NCI-H526 treated with DMSO at 0.1 percent for 48 hours (cell line): ENCODE measurements at regions not wholly inside any gene's neighbourhood (a gene's known extent, or its start where the extent isn't known, plus 50 kb on each side); places are given as distances from the start of the nearest gene placed in this dataset.
"Not testable (repeated sequence)": the region's sequence is repeated elsewhere in the genome, so short reads cannot be mapped to it uniquely, and the experiment has no call there.

ENCODE experiments used
- DNase-seq: peaks from one replicate; lab custom pipeline; 2025; lab: John Stamatoyannopoulos, UW

DNA sequence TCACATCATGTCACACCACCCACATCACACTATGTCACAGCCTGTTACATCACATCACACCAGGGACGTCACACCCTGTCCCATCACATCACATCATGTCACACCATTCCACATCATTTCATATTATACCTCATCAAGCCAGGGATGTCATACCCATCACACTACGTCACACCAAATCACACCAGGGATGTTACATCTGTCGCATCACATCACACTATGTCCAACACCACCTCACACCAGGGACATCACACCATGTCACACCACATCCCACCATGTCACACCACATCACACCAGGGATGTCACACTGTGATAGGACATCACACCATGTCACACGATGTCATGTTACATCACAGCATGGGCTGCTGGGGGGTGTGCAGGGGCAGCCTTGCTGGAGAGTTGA is 110.6 kb downstream of the TMEM121 start:
- no peak for DNase-seq

DNA sequence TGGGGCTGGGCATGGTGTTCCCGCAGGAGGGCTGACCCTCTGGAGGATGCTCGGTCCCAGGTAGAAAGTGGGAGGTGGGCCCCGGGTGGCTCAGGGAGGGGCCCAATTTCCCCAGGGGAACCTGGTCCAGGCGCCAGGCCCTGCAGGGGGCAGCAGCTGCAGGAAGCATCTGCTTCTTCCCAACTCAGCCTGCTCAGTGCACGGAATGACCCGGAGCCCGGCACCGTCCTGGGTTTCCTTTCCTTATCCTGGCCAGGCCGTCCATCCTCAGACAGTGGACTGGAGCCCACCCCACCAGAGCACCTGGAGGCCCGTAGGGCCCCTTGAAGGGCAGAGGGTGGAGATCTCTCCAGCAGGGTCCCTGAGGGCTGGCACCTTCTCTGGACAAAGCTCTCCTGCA is 111.0 kb downstream of the TMEM121 start:
- not testable (repeated sequence) for DNase-seq

DNA sequence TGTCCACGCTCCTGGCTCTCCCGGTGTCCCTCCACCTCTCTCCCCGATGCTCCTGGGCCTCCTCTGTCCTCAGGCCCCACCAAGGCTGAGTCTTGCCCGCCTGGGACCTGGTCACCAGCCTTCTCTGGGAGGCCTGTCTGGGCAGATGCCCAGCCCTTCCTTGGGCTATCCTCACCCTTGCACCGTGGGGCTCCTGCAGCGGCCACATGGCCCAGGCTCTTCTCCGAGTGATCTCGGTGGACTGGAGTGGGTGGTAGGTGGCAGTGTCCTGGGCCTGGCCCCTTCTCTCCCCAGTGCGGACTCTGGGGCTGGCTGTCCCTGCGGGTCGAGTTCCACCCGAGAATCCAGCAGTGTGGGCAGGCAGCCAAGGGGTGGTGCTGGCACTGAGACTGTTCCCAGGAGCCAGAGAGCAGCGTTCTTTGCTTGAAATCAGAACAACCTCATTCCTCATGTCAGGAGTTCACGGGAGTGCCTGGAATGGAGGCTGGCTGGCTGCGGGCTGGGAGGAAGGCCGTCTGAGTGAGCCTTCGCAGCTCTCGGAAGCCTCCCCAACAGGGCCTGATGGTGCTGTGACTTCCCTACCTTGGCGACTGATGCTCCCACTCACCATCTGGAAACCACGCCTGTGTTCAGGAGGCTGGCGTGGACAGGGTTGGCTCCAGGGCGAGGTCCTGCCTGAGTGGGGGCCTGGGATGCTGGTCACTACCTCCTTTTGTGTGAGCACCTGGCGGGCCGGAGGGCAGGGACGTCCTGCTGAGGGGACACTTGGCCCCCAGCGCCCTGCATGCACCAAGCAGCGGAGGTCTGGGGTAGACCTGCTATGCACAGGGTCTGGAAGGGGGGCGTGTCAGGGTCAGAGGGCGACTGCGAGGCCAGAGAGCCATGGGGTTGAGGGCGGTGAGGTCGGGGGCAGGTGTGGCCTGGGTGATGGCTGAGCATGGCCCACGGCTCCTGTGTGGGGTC is 113.9 kb downstream of the TMEM121 start:
- DNase-seq, result not testable (repeated sequence)

DNA sequence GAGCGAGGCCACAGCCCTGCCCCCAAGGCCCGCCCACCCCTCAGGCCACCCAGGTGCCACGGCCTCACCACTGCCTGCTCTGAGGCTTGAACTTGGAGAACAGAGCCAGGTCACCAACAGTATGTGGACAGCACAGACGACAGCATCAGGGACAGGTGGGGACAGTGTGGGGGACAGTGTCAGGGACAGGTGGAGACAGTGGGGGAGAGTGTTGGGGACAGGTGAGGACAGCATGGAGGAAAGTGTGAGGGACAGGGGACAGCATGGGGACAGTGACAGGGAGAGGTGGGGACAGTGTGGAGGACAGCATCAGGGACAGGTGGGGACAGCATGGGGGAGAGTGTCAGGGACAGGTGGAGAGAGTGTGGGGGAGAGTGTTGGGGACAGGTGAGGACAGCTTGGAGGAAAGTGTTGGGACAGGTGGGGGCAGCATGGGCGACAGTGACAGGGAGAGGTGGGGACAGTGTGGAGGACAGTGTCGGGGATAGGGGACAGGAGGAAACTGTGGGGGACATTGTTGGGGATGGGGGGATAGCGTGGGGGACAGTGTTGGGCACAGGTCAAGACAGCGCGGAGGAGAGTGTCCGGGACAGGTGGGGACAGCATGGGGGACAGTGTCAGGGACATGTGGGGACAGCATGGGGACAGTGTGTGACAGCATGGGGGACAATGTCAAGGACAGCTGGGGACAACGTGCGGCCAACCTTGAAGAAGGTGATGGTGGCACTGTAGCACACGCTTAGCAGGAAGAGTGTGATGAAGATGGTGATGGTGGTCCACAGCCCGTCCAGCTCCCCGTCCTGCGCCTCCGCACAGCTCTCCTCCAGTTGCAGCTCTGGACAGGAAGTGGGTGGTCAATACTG is 114.9 kb downstream of the TMEM121 start:
- DNase-seq, result no peak

DNA sequence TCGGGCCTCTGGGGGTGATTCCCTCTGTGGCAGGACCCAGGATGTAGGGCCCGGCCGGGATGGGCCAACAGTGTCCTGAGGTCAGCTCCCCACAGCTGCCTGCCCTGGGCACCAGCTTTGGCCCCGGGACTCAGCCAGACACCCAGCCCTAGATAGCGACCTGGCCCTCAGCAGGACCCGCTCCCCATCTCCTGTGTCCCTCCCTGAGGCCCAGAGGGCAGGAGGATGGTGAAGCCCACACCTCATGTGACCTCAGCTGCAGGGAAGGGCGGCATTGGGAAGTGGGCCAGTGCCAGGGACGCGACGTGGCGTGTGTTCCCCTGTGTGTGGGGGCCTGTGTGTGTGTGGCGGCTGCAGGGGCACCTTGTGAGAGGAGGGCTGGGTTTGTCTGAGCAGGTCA is 115.6 kb downstream of the TMEM121 start:
- not testable (repeated sequence) for DNase-seq

DNA sequence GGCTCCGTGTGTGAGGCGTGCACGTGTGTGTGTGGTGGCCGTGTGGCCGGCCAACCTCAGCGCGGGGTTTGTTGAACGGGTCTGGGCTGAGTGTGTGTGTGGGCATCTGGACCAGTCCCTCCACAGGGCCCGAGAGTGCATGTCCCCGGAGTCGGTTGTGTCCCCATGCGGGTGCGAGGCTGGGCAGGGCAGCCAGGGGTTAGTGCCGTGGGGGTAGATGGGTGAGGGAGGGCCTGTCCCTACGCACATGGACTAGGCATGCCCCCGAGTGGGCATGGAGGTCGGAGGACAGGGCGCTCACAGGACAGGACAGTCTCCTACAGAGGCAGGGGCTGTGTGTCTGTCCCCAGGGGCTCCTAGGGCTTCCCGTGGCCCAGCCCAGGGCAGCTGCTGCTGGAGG is 116.1 kb downstream of the TMEM121 start:
- DNase-seq, result not testable (repeated sequence)

DNA sequence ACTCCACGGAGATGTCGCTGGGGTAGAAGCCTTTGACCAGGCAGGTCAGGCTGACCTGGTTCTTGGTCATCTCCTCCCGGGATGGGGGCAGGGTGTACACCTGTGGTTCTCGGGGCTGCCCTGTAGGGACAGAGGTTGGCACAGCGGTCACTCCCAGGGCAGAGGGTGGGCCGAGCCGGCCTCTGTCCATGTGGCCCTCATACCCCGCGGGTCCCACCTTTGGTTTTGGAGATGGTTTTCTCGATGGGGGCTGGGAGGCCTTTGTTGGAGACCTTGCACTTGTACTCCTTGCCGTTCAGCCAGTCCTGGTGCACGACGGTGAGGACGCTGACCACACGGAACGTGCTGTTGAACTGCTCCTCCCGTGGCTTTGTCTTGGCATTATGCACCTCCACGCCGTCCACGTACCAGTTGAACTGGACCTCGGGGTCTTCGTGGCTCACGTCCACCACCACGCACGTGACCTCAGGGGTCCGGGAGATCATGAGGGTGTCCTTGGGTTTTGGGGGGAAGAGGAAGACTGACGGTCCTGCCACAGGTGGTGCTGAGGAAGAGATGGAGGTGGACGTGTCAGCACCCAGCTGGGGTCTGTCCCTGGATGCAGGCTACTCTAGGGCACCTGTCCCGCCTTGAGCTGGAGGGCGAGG is 117.1 kb downstream of the TMEM121 start:
- not testable (repeated sequence) for DNase-seq

DNA sequence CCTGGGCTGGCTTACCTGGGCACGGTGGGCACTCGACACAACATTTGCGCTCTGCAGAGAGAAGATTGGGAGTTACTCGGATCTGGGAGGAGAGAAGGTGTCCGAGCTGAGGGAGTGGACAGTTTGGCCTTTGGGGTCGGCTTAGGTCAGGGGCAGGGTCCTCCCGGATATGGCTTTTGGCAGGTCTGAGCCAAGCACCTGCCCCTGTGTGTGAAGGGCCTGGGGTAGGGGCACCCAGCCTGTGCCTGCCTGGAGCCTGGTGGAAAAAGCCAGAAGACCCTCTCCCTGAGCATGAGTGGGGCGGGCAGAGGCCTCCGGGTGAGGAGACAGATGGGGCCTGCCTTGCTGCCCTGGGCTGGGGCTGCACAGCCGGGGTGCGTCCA is 117.7 kb downstream of the TMEM121 start:
- not testable (repeated sequence) for DNase-seq

DNA sequence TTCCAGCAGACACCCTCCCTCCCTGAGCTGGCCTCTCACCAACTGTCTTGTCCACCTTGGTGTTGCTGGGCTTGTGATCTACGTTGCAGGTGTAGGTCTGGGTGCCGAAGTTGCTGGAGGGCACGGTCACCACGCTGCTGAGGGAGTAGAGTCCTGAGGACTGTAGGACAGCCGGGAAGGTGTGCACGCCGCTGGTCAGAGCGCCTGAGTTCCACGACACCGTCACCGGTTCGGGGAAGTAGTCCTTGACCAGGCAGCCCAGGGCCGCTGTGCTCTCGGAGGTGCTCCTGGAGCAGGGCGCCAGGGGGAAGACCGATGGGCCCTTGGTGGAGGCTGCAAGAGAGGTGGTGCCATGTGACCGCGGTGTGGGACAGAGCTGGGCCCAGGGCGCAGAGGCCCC is 118.1 kb downstream of the TMEM121 start:
- DNase-seq, result not testable (repeated sequence)

DNA sequence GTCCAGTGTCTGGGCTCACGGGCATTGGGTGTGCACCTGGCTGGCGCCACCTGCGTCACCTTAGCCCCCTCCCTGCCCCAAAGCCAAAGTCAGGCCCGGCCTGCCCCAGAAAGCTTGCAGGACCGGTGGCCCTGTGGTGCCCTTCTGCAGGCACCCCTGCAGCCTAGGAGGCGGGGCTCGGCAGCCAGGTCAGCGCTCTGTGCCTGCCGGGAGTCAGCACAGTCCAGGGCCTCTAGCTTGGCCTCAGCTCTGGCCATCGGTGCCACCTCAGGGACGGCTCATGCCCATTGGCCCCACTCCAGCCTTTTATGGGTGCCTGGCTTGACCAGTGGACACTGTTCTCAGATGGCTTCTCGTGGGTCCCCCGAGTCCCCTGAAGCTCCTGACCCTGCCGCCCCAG is 118.5 kb downstream of the TMEM121 start:
- DNase-seq, result not testable (repeated sequence)

DNA sequence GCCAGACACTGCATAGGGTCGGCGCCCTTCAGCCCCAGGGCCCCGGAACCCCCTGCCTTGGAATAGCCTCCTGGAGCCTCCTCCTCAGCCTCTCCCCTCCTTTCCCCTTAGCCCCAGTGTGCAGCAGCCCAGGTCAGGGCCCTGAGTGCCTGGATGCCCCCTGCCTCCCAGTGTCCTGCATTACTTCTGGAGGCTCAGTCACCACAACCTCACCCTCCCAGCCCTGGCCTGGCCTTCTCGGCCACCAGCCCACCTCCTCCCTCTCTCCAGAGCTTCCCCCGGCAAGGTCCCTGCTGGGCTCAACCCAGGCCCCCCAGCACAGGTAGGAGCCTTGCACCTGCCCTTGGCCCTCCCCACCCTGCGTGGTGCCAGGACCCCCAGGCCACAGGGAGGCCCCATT is 119.0 kb downstream of the TMEM121 start:
- DNase-seq, result not testable (repeated sequence)

DNA sequence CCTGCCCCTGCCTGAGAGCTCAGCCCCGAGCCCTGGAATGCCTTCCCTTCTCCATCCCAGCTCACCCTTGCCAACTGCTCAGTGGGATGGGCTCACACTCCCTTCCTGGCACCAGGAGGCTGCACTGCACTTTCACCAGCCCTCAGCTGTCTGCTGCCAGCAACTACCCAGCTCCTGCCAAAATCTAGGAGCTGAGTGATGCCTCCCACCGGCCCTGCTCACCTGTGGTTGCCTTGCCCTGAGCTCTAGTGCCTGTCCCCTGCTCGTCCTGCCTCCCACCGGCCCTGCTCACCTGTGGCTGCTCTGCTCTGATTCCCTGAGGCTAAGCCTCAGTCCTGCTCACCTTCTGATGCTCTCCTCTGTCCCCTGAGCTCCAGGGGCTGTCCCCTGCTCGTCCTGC is 119.8 kb downstream of the TMEM121 start:
- DNase-seq, result no peak

DNA sequence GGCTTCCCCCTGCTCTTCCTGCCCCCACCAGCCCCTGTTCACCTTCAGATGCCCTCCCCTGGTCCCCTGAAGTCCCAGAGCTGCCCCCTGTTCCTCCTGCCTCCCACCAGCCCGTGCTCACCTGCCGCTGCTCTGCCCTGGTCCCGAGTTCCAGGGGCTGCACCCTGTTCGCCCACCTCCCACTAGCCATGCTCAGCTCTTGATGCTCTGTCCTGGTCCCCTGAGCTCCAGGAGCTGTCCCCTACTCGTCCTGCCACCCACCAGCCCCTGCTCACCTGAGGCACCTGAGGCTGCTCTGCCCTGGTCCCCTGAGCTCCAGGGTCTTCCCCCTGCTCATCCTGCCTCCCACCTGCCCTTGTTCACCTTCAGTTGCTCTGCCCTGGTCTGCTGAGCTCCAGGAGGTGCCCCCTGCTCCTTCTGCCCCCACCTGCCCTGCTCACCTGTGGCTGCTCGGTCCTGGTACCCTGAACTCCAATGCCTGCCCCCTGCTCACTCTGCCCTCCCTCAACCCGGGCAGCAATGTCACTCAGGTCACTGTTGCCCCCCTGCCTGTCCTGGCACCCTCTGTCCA is 120.4 kb downstream of the TMEM121 start:
- DNase-seq, result not testable (repeated sequence)

DNA sequence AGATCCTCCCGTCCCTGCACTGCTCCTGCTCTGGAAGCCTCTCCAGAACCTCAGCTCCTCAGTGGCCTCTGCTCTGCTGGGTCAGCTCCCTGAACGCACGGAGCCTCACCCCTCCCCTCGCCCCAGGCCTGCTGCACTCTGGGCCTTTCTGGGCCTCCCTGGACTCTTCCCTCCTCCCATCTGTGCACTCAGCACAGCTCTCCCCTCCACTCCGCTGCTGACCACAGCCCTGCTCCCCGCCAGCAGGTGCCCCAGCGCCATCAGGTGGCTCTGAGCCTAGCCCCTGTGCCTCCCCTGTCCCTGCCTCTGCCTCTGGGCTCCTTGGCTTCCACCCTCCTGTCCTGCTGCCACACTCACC is 121.0 kb downstream of the TMEM121 start:
- not testable (repeated sequence) for DNase-seq

DNA sequence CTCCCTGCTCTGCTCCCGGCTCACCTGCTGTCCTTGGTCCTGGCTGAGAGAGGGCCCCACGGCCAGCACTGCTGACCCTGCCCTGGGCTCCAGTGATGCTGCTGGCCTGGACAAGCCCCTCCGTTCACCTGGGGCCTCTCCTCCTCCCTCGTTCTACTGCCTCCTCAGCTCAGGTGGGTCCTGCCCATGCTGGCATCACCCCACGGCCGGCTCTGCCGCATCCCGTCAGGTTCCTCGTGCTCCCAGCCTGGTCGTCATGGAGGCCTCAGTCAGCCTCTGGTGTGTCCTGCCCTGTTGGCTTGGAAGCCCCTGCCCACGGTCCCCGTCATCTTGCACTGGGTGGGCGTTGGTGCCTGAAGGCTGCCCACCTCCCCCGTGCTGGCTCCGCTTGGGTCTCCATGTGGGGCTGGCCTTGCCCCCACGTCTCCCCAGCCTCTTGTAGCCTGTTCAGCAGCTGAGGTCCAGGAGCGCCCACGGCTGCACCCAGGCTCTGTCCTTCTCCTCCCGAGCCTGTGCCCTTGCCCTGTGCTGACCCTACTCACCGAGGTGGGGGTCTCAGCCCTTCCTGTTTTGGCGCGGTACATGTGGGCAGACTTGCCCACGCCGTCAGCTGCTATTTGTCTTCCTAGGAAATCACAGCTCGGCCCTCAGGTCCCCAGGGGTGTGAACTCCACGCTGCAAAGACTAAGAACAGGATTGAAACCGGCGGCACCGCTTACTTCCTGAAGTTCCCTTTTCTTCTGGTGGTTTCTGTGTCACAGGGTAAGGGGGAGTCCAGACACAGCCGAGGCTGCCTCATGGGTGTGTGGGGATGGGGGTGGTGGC is 121.6 kb downstream of the TMEM121 start:
- DNase-seq, result no peak

DNA sequence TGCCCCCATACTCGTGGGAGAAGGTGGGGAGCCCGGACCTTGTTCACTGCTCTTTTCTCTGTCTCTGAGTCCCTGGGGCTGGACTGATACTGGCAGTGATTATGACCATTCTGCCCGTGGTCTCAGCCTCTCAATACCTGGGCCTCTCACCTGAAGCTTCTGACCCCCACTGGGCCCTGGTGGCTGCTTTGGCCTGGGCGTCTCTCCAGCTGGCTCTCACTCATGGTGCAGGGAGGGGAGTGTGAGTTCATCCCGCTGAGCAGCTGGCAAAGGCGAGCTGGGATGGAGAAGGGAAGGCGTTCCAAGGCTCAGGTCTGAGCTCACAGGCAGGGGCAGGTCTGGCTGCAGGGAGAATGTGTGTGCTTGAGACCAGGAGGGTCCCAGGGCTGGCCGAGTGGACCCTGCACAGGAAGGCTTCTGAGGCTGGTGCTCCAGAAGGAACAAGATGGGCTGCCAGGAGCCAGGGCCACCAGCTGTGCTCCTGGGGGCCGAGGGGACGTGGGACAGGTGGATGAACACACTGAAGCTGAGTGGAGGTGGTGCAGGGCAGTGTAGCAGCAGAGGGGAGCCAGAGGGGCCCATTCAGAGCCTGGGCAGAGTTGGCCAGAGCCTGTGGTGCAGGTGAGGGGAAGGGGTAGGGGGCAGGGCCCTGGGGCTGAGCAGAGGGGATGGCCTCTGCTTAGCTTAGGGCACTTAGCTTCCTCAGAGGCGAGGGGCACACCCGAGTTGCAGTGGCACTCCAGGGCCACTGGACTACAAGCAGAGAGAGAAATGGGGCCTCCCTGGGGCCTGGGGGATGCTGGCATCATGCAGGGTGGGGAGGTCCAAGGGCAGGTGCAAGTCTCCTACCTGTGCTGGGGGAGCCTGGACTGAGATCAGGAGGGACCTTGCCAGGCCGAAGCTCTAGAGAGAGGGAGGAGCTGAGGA is 122.5 kb downstream of the TMEM121 start:
- DNase-seq, result not testable (repeated sequence)

DNA sequence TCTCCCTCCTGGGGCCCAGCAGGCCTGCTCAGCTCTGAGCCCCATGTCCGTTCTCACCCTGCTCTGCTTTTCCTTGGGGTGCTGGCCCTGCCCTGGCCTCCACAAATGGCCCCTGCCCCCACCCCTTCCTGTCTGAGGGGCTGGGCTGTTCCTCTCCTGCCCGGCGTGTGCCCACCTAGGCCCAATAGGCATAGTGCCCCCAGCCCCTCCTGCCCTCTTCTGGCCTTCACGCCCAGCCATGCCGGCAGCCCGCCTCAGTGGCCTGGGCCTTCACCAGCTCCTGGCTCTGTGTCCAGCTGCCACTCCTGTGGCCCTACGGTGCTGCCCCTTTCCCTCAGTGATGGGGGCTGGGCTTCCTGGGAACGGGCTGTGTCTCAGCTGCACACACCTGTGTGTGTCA is 125.9 kb downstream of the TMEM121 start:
- not testable (repeated sequence) for DNase-seq

DNA sequence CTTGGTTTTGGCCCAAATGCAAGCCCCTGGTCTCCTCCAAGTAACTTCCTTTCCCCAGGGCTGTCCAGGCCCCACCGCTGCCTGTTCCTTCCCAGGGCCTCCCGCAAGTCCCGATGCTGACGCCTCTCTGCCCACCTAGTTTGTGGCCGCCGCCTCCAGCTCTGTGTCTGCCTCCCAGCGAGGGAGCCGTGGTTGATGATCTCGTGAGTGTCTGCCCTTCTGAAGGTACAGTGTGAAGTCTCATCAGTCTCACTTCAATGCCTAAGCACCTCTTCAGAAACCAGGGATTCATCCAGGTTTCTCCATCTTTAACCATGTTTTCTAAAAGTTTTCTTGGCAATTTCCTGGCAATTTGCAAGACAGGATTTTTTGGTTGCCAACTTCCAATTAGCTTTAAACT is 127.5 kb downstream of the TMEM121 start:
- not testable (repeated sequence) for DNase-seq

DNA sequence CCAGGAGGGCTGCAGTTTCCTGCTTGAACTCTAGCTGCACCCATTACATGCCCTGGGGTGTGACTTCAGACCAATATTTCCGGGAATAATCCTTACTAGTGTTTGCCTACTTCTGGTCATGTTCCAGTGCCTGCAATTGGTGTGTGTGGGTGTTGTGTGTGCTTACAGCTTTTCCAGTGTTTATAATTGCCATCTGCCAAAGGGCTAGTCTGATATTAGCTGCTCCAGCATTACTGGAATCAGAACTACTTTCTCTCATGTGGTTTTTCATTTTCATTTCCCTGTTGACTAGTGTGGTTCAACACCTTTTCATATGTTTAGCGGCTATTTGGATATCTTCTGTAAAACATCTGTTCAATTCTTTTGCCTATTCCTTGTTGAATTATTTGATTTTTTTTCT is 132.9 kb downstream of the TMEM121 start:
- not testable (repeated sequence) for DNase-seq

DNA sequence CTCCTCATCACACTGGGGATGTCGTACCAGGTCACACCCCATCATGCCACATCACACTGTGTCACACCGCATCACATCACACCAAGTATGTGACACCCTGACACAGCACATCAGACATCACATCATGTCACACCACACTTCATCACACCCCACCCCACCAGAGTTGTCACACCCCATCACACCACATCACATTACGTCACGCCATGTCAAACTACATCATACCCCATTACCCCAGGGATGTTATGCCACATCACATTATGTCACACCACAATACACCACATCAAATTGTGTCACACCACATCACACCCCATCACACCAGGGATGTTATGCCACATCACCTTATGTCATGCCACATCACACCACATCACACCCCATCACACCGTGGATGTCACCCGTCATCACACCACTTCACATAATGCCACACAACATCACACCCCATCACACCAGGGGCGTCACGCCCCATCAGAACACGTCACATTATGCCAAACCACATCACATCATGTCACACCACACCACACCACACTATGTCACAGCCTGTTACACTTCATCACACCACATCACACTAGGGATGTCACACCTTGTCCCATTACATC is 133.6 kb downstream of the TMEM121 start:
- no peak for DNase-seq
